Fibroblast of mammary gland (primary cell): ENCODE measurements at regions not wholly inside any gene's neighbourhood (a gene's known extent, or its start where the extent isn't known, plus 50 kb on each side); places are given as distances from the start of the nearest gene placed in this dataset.
"Not testable (repeated sequence)": the region's sequence is repeated elsewhere in the genome, so short reads cannot be mapped to it uniquely, and the experiment has no call there.

Source experiments
- DNase-seq: peaks from one replicate; pipeline ENCODE4 v3.0.0-alpha.2; 2010; ENCODE audit warnings: low read depth
- H3K4me3 ChIP-seq: 2 replicates; pipeline ENCODE4 v1.5.1; 2011; ENCODE audit warnings: low read depth, mild to moderate bottlenecking, low read length, moderate library complexity; ENCODE audit not compliant: control insufficient read depth
- CTCF ChIP-seq: conservative IDR thresholded peaks from 2 replicates; pipeline ENCODE4 v1.5.1; 2011; ENCODE audit warnings: low read depth, low read length, inconsistent platforms; ENCODE audit not compliant: control insufficient read depth, insufficient read depth

- peak; percentile 21 for DNase-seq
- no peak for TF ChIP-seq CTCF
- no peak overlapping the region for H3K4me3 ChIP-seq
Observed at GRCh38 chr6:6455272-6455671, 133.2 kb upstream of the LY86 start.

GRCh38 chr6:6458172-6458571 lies 130.3 kb upstream of the LY86 start:
- DNase-seq = no peak
- no peak for TF ChIP-seq CTCF
- no peak overlapping the region for H3K4me3 ChIP-seq

- not testable (repeated sequence) for DNase-seq
Observed at GRCh38 chr6:6459963-6460362, 128.6 kb upstream of the LY86 start.

GRCh38 chr6:6460416-6460815 lies 128.1 kb upstream of the LY86 start:
- TF ChIP-seq CTCF = no peak
- no peak for DNase-seq
- no peak overlapping the region for H3K4me3 ChIP-seq

More at GRCh38 chr6:6459963-6460362, 128.6 kb upstream of the LY86 start:
- not testable (repeated sequence) for H3K4me3 ChIP-seq

- no peak for DNase-seq
- no peak for TF ChIP-seq CTCF
- H3K4me3 ChIP-seq = no peak overlapping the region
Observed at GRCh38 chr6:6461138-6461537, 127.4 kb upstream of the LY86 start.

- H3K4me3 ChIP-seq = no peak overlapping the region
- peak; percentile 20 for DNase-seq
- TF ChIP-seq CTCF = no peak
Observed at GRCh38 chr6:6466967-6467761, 121.4 kb upstream of the LY86 start.

- H3K4me3 ChIP-seq = no peak overlapping the region
- peak; percentile 38 for DNase-seq
- TF ChIP-seq CTCF = no peak
Observed at GRCh38 chr6:6469074-6469473, 119.4 kb upstream of the LY86 start.
